IMR-90 (cell line): ENCODE measurements at regions not wholly inside any gene's neighbourhood (a gene's known extent, or its start where the extent isn't known, plus 50 kb on each side); places are given as distances from the start of the nearest gene placed in this dataset.

Experiments
- ATAC-seq: fragments of 200-7000 bp; cut with Tn5 transposase; 2 replicates; pipeline ENCODE4 v1.9.1; 2020; ENCODE audit warnings: low read depth, mild to moderate bottlenecking, moderate library complexity
- BruUV-seq: library from RNA; stranded (reverse); fragments of 400-500 nt; replicated peaks from 2 replicates; lab custom pipeline; 2021; lab: Mats Ljungman, UMichigan
- CTCF ChIA-PET: fragments of 300-600 bp; formaldehyde crosslinking; extraction: SDS; loops from one replicate; lab custom pipeline; 2021; ENCODE audit warnings: antibody characterized with exemption; lab: Yijun Ruan, JAX
- POLR2A ChIA-PET: fragments of 300-600 bp; sonication (Branson Sonifier 250); formaldehyde crosslinking; loops from one replicate; lab custom pipeline; 2022; ENCODE audit warnings: antibody characterized with exemption; ENCODE audit not compliant: unreplicated experiment; lab: Charles Lee
- DNase-seq: peaks from one replicate; pipeline ENCODE4 v3.0.0; 2013
- H2AFZ ChIP-seq: replicated peaks from 2 replicates; pipeline ENCODE3; 2013; ENCODE audit warnings: low read length, mild to moderate bottlenecking; ENCODE audit not compliant: poor library complexity
- H2AK5ac ChIP-seq: 2 replicates; pipeline ENCODE4 v1.6.1; 2013; ENCODE audit warnings: low read depth, low read length, inconsistent platforms
- H2AK9ac ChIP-seq: replicated peaks from 2 replicates; pipeline ENCODE3; 2013; ENCODE audit warnings: mild to moderate bottlenecking, low read depth, low read length, moderate library complexity; ENCODE audit not compliant: poor library complexity
- H2BK120ac ChIP-seq: 2 replicates; pipeline ENCODE4 v1.6.1; 2013; ENCODE audit warnings: low read depth, low read length, inconsistent platforms
- H2BK15ac ChIP-seq: 3 replicates; pipeline ENCODE4 v1.6.1; 2013; ENCODE audit warnings: low read depth, low read length, inconsistent platforms
- H2BK20ac ChIP-seq: 2 replicates; pipeline ENCODE4 v1.6.1; 2013; ENCODE audit warnings: low read depth, mild to moderate bottlenecking, inconsistent platforms, low read length, moderate library complexity
- H2BK5ac ChIP-seq: 2 replicates; pipeline ENCODE4 v1.6.1; 2013; ENCODE audit warnings: mild to moderate bottlenecking, low read depth, low read length, inconsistent platforms; ENCODE audit not compliant: poor library complexity, severe bottlenecking
- H3K14ac ChIP-seq: replicated peaks from 2 replicates; pipeline ENCODE4 v1.6.1; 2013; ENCODE audit warnings: low read depth, low read length, inconsistent platforms
- H3K18ac ChIP-seq: 2 replicates; pipeline ENCODE4 v1.6.1; 2013; ENCODE audit warnings: low read depth, low read length, control low read depth
- H3K23ac ChIP-seq: 2 replicates; pipeline ENCODE4 v1.6.1; 2013; ENCODE audit warnings: low read depth, low read length, inconsistent platforms
- H3K27ac ChIP-seq: 2 replicates; pipeline ENCODE4 v1.5.1; 2013; ENCODE audit warnings: mild to moderate bottlenecking, control low read depth, low read length; ENCODE audit not compliant: insufficient read depth
- H3K27me3 ChIP-seq: 2 replicates; pipeline ENCODE4 v1.6.1; 2013; ENCODE audit warnings: low read length; ENCODE audit not compliant: control insufficient read depth, insufficient read depth
- H3K36me3 ChIP-seq: 2 replicates; pipeline ENCODE4 v1.6.1; 2013; ENCODE audit warnings: low read length, mixed read lengths; ENCODE audit not compliant: control insufficient read depth, insufficient read depth
- H3K4ac ChIP-seq: 2 replicates; pipeline ENCODE4 v1.6.1; 2013; ENCODE audit warnings: low read depth, low read length, inconsistent platforms
- H3K4me1 ChIP-seq: 2 replicates; pipeline ENCODE4 v1.6.1; 2013; ENCODE audit warnings: low read length, mixed read lengths; ENCODE audit not compliant: control insufficient read depth, insufficient read depth
- H3K4me2 ChIP-seq: 2 replicates; pipeline ENCODE4 v1.6.1; 2013; ENCODE audit warnings: low read depth, mild to moderate bottlenecking, control low read depth, low read length, moderate library complexity
- H3K4me3 ChIP-seq: 2 replicates; pipeline ENCODE4 v1.5.1; 2013; ENCODE audit warnings: low read depth, mild to moderate bottlenecking, control low read depth, low read length, moderate library complexity; ENCODE audit not compliant: insufficient read depth
- H3K56ac ChIP-seq: 2 replicates; pipeline ENCODE4 v1.6.1; 2013; ENCODE audit warnings: low read length, inconsistent platforms; ENCODE audit not compliant: insufficient read depth; ENCODE audit errors: extremely low read depth
- H3K79me1 ChIP-seq, 2 experiments: 2 replicates each; pipeline ENCODE4 v1.6.1; 2013; ENCODE audit warnings: low read length in 2 of 2, inconsistent platforms in 1 of 2, low read depth in 1 of 2
- H3K9ac ChIP-seq: 2 replicates; pipeline ENCODE4 v1.6.1; 2013; ENCODE audit warnings: low read depth, low read length, control low read depth
- H3K9me1 ChIP-seq: 2 replicates; pipeline ENCODE4 v1.6.1; 2013; ENCODE audit warnings: low read length, inconsistent platforms; ENCODE audit not compliant: insufficient read depth
- H3K9me3 ChIP-seq: 2 replicates; pipeline ENCODE4 v1.6.1; 2013; ENCODE audit warnings: low read length; ENCODE audit not compliant: control insufficient read depth, insufficient read depth
- H4K20me1 ChIP-seq: 2 replicates; pipeline ENCODE4 v1.6.1; 2013; ENCODE audit warnings: low read length, inconsistent platforms; ENCODE audit not compliant: insufficient read depth
- H4K5ac ChIP-seq: 2 replicates; pipeline ENCODE4 v1.6.1; 2013; ENCODE audit warnings: mild to moderate bottlenecking, low read depth, low read length, control low read depth
- H4K8ac ChIP-seq, 2 experiments: 2 replicates each; pipeline ENCODE4 v1.6.1; 2013; ENCODE audit warnings: low read depth in 2 of 2, low read length in 2 of 2, control low read depth in 1 of 2, inconsistent platforms in 1 of 2
- H4K91ac ChIP-seq: 2 replicates; pipeline ENCODE4 v1.6.1; 2013; ENCODE audit warnings: low read depth, low read length, inconsistent platforms; ENCODE audit not compliant: insufficient read depth
- MXI1 ChIP-seq: IDR thresholded peaks from 2 replicates; pipeline ENCODE4 v1.6.1; 2012; ENCODE audit warnings: low read depth, mild to moderate bottlenecking, low read length, moderate library complexity, borderline replicate concordance
- NFE2L2 ChIP-seq: fragments of 150-350 bp; IDR thresholded peaks from 2 replicates; pipeline ENCODE4 v1.6.1; 2016; ENCODE audit warnings: low read depth, mild to moderate bottlenecking, low read length
- RAD21 ChIP-seq: IDR thresholded peaks from 2 replicates; pipeline ENCODE4 v1.6.1; 2012; ENCODE audit warnings: low read length, improper control_type of control experiment
- RCOR1 ChIP-seq: IDR thresholded peaks from 2 replicates; pipeline ENCODE4 v1.6.1; 2012; ENCODE audit warnings: mild to moderate bottlenecking, low read length, improper control_type of control experiment; ENCODE audit not compliant: insufficient replicate concordance
- dilution Hi-C: fragments of 300-500 bp; cut with HindIII; formaldehyde crosslinking; loops from one replicate; pipeline ENCODE4 v1.14.3; 2018; ENCODE audit warnings: low sequenced_read_pairs; ENCODE audit not compliant: unreplicated experiment
- in situ Hi-C: fragments of 300-500 bp; cut with MboI; formaldehyde crosslinking; loops from 3 replicates; pipeline ENCODE4 v1.14.3; 2019; ENCODE audit warnings: low sequenced_read_pairs, inconsistent platforms, mixed read lengths
- intact Hi-C: fragments of 100-400 bp; cut with micrococcal nuclease; formaldehyde crosslinking; loops from 2 replicates; pipeline ENCODE4 v1.10.0; 2022

DNA sequence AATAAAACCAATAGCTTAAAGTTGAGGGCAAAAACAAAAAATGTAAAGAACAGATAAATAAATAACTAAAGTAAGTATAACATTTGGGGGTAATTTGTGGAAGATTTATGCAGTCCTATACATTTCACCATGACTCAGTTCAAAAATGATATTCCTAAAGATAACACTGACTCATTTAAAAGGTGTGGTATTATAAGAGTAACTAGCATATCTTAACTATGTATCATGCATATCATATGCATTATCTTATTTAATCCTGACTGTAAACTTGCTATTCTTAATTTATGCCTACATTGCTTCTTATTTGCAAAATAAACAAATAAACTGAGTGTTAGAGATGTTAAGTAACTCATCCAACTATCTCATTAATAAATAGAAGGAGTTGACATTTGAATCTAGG lies 726.5 kb upstream of the PKDCC start:
- Histone ChIP-seq H3K4me2 (no peak overlapping the region), H2AK5ac (no peak overlapping the region), H2AFZ (no peak overlapping the region), H2BK120ac (no peak overlapping the region), H3K4ac (no peak overlapping the region), H2BK15ac (no peak overlapping the region), H3K27me3 (no peaks in the 10 kb centered on the region), H3K79me1 (no peaks in the 10 kb centered on the region), H3K27ac (no peak overlapping the region), H4K91ac (no peak overlapping the region), H3K56ac (no peak overlapping the region), H2AK9ac (no peak overlapping the region), H3K9me1 (no peaks in the 10 kb centered on the region), H4K5ac (no peak overlapping the region), H2BK5ac (no peak overlapping the region), H4K20me1 (no peaks in the 10 kb centered on the region), H4K8ac (no peak overlapping the region), H3K4me3 (no peak overlapping the region), H3K23ac (no peak overlapping the region), H3K18ac (no peak overlapping the region), H3K36me3 (no peaks in the 10 kb centered on the region), H3K14ac (no peak overlapping the region), H3K9me3 (no peaks in the 10 kb centered on the region), H2BK20ac (no peak overlapping the region), H3K9ac (no peak overlapping the region), H3K4me1 (no peaks in the 10 kb centered on the region)
- ATAC-seq (no peak), DNase-seq (no peak)
- BruUV-seq, result no TSS peak
- intact Hi-C loops, result no loop called here
- dilution Hi-C loops, result no loop called here
- ChIA-PET POLR2A (no interaction called here), CTCF (no interaction called here)
- no peak for TF ChIP-seq NFE2L2
- TF ChIP-seq MXI1, result no peak
- TF ChIP-seq RCOR1, result no peak
- no peak for TF ChIP-seq RAD21
- in situ Hi-C loops, result no loop called here
